22Rv1 (cell line): ENCODE measurements at regions not wholly inside any gene's neighbourhood (a gene's known extent, or its start where the extent isn't known, plus 50 kb on each side); places are given as distances from the start of the nearest gene placed in this dataset.

ENCODE experiments used
- ZFX ChIP-seq: fragments of 450-650 bp; IDR thresholded peaks from 2 replicates; pipeline ENCODE4 v1.6.1; 2017; ENCODE audit warnings: antibody characterized with exemption, borderline replicate concordance
- TF ChIP-seq, protein P1 (sequence below): fragments of 450-650 bp; IDR thresholded peaks from 2 replicates; pipeline ENCODE4 v1.5.1; 2017; ENCODE audit warnings: mild to moderate bottlenecking

DNA sequence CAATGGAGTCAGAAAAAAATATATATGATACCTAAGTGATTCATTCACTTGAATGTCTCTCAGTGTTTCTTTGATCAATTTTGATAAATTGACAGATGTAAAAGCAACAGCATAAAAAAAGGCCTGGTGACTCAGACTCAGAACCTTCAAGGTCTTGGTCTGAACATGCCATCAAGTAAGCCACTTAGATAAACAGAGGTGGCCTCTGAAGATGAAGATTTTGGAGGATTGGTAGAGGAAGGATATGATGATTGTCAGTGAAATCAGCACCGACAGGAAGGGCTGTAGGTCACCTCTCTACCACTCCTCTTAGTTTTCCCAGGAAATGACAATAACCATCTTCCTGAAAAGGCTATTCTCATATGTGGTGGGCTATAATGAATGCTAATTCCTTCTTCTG is 422.8 kb upstream of the EPHA7 start:
- TF ChIP-seq, protein P1, sequence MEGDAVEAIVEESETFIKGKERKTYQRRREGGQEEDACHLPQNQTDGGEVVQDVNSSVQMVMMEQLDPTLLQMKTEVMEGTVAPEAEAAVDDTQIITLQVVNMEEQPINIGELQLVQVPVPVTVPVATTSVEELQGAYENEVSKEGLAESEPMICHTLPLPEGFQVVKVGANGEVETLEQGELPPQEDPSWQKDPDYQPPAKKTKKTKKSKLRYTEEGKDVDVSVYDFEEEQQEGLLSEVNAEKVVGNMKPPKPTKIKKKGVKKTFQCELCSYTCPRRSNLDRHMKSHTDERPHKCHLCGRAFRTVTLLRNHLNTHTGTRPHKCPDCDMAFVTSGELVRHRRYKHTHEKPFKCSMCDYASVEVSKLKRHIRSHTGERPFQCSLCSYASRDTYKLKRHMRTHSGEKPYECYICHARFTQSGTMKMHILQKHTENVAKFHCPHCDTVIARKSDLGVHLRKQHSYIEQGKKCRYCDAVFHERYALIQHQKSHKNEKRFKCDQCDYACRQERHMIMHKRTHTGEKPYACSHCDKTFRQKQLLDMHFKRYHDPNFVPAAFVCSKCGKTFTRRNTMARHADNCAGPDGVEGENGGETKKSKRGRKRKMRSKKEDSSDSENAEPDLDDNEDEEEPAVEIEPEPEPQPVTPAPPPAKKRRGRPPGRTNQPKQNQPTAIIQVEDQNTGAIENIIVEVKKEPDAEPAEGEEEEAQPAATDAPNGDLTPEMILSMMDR: no peak
- no peak for TF ChIP-seq ZFX
